PC-3 (cell line): ENCODE measurements at regions not wholly inside any gene's neighbourhood (a gene's known extent, or its start where the extent isn't known, plus 50 kb on each side); places are given as distances from the start of the nearest gene placed in this dataset.

Experiments
- CTCF ChIP-seq: fragments of 300-600 bp; sonication (generic); conservative IDR thresholded peaks from 2 replicates; pipeline ENCODE4 v1.5.1; 2017; ENCODE audit warnings: antibody characterized with exemption, low read depth, mild to moderate bottlenecking, low read length
- EZH2 ChIP-seq: fragments of 300-600 bp; sonication (generic); IDR thresholded peaks from one replicate; pipeline ENCODE4 v1.6.1; 2017; ENCODE audit warnings: antibody characterized with exemption, mild to moderate bottlenecking, low read length; ENCODE audit not compliant: unreplicated experiment
- EZH2phosphoT487 ChIP-seq: fragments of 300-600 bp; sonication (generic); IDR thresholded peaks from 2 replicates; pipeline ENCODE4 v1.6.1; 2018; ENCODE audit warnings: mild to moderate bottlenecking, antibody characterized with exemption, low read length, borderline replicate concordance

- TF ChIP-seq CTCF (no peak), EZH2 (no peak), EZH2phosphoT487 (no peak)
Observed at GRCh38 chr20:11867291-11867919, 50.3 kb upstream of the BTBD3 start.
